A549 (cell line): ENCODE measurements at regions not wholly inside any gene's neighbourhood (a gene's known extent, or its start where the extent isn't known, plus 50 kb on each side); places are given as distances from the start of the nearest gene placed in this dataset.

ENCODE experiments used
- ATAC-seq, 2 experiments: fragments of 200-7000 bp in 1 of 2; fragments of >200 bp in 1 of 2; cut with Nextera tagmentation in 1 of 2; cut with Tn5 transposase in 1 of 2; 3 replicates each; pipeline versions ENCODE4 v1.8.0 to v1.9.1; 2018 to 2020; ENCODE audit warnings: mild to moderate bottlenecking in 1 of 2, moderate library complexity in 1 of 2
- CTCF ChIA-PET: fragments of 300-600 bp; sonication (Branson Sonifier 250); formaldehyde crosslinking; extraction: SDS; loops from one replicate; lab custom pipeline; 2021; ENCODE audit warnings: antibody characterized with exemption, inconsistent platforms; lab: Yijun Ruan, JAX
- POLR2A ChIA-PET: fragments of 350-600 bp; formaldehyde crosslinking; extraction: SDS; loops from one replicate; lab custom pipeline; 2021; ENCODE audit warnings: antibody characterized with exemption, inconsistent platforms; lab: Yijun Ruan, JAX
- DNase-seq, 2 experiments: peaks; one replicate each; pipeline versions ENCODE4 v3.0.0 to v3.0.0-alpha.2; 2011 to 2016; ENCODE audit warnings: low read depth in 1 of 2, low spot score in 1 of 2
- FAIRE-seq: peaks from 2 replicates; lab custom pipeline; 2011; peaks lifted over from hg19 to GRCh38; lab: Jason Lieb, UNC
- H3K27ac ChIP-seq, 2 experiments: fragments of >200 bp; sonication (Bioruptor Twin); formaldehyde crosslinking; 3 replicates each; pipeline ENCODE4 v1.5.1; 2016 to 2017
- H3K4me1 ChIP-seq: fragments of >200 bp; sonication (Bioruptor Twin); formaldehyde crosslinking; 3 replicates; pipeline ENCODE4 v1.6.1; 2016
- H3K4me2 ChIP-seq: fragments of >200 bp; sonication (Bioruptor Twin); formaldehyde crosslinking; 3 replicates; pipeline ENCODE4 v1.6.1; 2016
- H3K4me3 ChIP-seq: fragments of >200 bp; sonication (Bioruptor Twin); formaldehyde crosslinking; 3 replicates; pipeline ENCODE4 v1.5.1; 2016
- H3K9me3 ChIP-seq: fragments of >200 bp; sonication (Bioruptor Twin); formaldehyde crosslinking; 3 replicates; pipeline ENCODE4 v1.6.1; 2016
- ATOH8 ChIP-seq: fragments of 250-450 bp; sonication (Bioruptor Pico); IDR thresholded peaks from 2 replicates; pipeline ENCODE4 v1.5.0; 2020; ENCODE audit warnings: low read depth, mild to moderate bottlenecking, moderate library complexity
- CHD2 ChIP-seq: fragments of 150-350 bp; IDR thresholded peaks from 2 replicates; pipeline ENCODE4 v1.6.1; 2014; ENCODE audit warnings: low read length; ENCODE audit not compliant: partially characterized antibody
- EHF ChIP-seq: fragments of 250-450 bp; sonication (Bioruptor Pico); IDR thresholded peaks from 2 replicates; pipeline ENCODE4 v1.5.0; 2020; ENCODE audit warnings: mild to moderate bottlenecking
- EP300 ChIP-seq, 2 experiments: fragments of >200 bp; sonication (Bioruptor Twin); formaldehyde crosslinking; IDR thresholded peaks; 2 replicates in 1 of 2; 3 replicates in 1 of 2; pipeline ENCODE4 v1.6.1; 2016 to 2017
- FOSL2 ChIP-seq, 2 experiments: fragments of 450-650 bp in 1 of 2; fragments of >200 bp in 1 of 2; sonication (Bioruptor Twin) in 1 of 2; formaldehyde crosslinking; IDR thresholded peaks; 2 replicates each; pipeline versions ENCODE4 v1.5.0 to v1.6.1; 2016 to 2020; ENCODE audit warnings: mild to moderate bottlenecking in 1 of 2, moderate library complexity in 1 of 2
- HES2 ChIP-seq: fragments of >200 bp; sonication (Bioruptor Twin); formaldehyde crosslinking; IDR thresholded peaks from 2 replicates; pipeline ENCODE4 v1.6.1; 2016
- JUN ChIP-seq, 2 experiments: fragments of >200 bp; sonication (Bioruptor Twin); formaldehyde crosslinking; IDR thresholded peaks; 2 replicates in 1 of 2; 3 replicates in 1 of 2; pipeline ENCODE4 v1.6.1; 2016 to 2017
- JUNB ChIP-seq: fragments of >200 bp; sonication (Bioruptor Twin); formaldehyde crosslinking; IDR thresholded peaks from 2 replicates; pipeline ENCODE4 v1.6.1; 2016
- MYC ChIP-seq: IDR thresholded peaks from 2 replicates; pipeline ENCODE4 v1.6.1; 2012; ENCODE audit warnings: mild to moderate bottlenecking, inconsistent platforms, low read length, improper control_type of control experiment, borderline replicate concordance
- NPAS2 ChIP-seq: fragments of 250-450 bp; sonication (Bioruptor Pico); IDR thresholded peaks from 2 replicates; pipeline ENCODE4 v1.8.0; 2022; ENCODE audit warnings: mild to moderate bottlenecking, moderate library complexity, borderline replicate concordance
- NR3C1 ChIP-seq: fragments of >200 bp; sonication (Bioruptor Twin); formaldehyde crosslinking; IDR thresholded peaks from 3 replicates; pipeline ENCODE4 v1.6.1; 2017
- RARB ChIP-seq: fragments of 250-450 bp; sonication (Bioruptor Pico); IDR thresholded peaks from 2 replicates; pipeline ENCODE4 v1.8.0; 2021; ENCODE audit warnings: mild to moderate bottlenecking, moderate library complexity
- RCOR1 ChIP-seq: fragments of 150-350 bp; IDR thresholded peaks from 2 replicates; pipeline ENCODE4 v1.6.1; 2014; ENCODE audit warnings: antibody characterized with exemption, low read length, low read depth
- REST ChIP-seq: fragments of 200-600 bp; sonication (generic); IDR thresholded peaks from 2 replicates; pipeline ENCODE4 v1.6.1; 2016; ENCODE audit warnings: antibody characterized with exemption, mild to moderate bottlenecking, moderate library complexity
- SMC3 ChIP-seq: fragments of >200 bp; sonication (Bioruptor Twin); formaldehyde crosslinking; IDR thresholded peaks from 3 replicates; pipeline ENCODE4 v1.6.1; 2018; ENCODE audit warnings: inconsistent platforms
- SREBF2 ChIP-seq: fragments of 450-650 bp; IDR thresholded peaks from 2 replicates; pipeline ENCODE4 v1.6.1; 2014; ENCODE audit warnings: mild to moderate bottlenecking, moderate library complexity
- ZC3H11A ChIP-seq: fragments of 450-650 bp; IDR thresholded peaks from 2 replicates; pipeline ENCODE4 v1.6.1; 2014; ENCODE audit warnings: antibody characterized with exemption, mild to moderate bottlenecking
- ZSCAN20 ChIP-seq: fragments of 250-450 bp; sonication (Bioruptor Pico); IDR thresholded peaks from 2 replicates; pipeline ENCODE4 v1.8.0; 2022; ENCODE audit warnings: mild to moderate bottlenecking, moderate library complexity
- WGBS: methylation state at CpG from one replicate; pipeline ENCODE4 v1.1.6; 2017; ENCODE audit errors: missing lambda C conversion rate; 5-methylcytosine and 5-hydroxymethylcytosine counted together
- TF ChIP-seq, protein P1 (sequence below): IDR thresholded peaks from 2 replicates; pipeline ENCODE4 v1.6.1; 2012
- TF ChIP-seq, protein P2 (sequence below): fragments of 250-450 bp; sonication (Bioruptor Pico); IDR thresholded peaks from 2 replicates; pipeline ENCODE4 v1.5.0; 2021; ENCODE audit warnings: mild to moderate bottlenecking, moderate library complexity, borderline replicate concordance

DNA sequence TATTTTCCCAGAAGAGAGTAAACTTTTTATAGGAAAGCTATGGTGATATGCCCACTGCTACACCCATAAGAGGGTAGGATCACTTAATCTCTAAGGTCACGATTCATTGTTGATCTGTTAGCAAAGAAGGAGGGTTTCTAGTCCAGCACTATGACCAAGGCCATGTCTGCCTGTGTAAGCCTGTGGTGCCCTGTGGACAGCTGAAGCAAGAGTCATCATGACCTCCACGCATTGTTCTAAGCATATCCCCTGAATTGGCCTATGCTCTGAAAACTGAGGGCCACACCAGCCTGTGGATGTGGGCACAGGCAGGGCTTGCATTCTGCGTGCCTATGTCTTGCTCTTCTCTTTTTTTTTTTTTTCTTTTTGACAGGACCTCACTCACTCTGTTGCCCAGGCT is 89.8 kb upstream of the SMIM21 start (continued):
- TF ChIP-seq ZC3H11A (no peak), RCOR1 (no peak)

- no peak for DNase-seq
- H3K4me2 ChIP-seq: no peak overlapping the region
- no peak for FAIRE-seq
- H3K27ac ChIP-seq: no peak overlapping the region
- no peaks in the 10 kb centered on the region for H3K9me3 ChIP-seq
- TF ChIP-seq JUN (IDR thresholded peaks at IDR 0.05): no peak
- TF ChIP-seq, protein P1, sequence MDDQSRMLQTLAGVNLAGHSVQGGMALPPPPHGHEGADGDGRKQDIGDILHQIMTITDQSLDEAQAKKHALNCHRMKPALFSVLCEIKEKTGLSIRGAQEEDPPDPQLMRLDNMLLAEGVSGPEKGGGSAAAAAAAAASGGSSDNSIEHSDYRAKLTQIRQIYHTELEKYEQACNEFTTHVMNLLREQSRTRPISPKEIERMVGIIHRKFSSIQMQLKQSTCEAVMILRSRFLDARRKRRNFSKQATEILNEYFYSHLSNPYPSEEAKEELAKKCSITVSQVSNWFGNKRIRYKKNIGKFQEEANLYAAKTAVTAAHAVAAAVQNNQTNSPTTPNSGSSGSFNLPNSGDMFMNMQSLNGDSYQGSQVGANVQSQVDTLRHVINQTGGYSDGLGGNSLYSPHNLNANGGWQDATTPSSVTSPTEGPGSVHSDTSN: no peak
- no peak for TF ChIP-seq NPAS2 (CRISPR knock-in tag)
- TF ChIP-seq, protein P2, sequence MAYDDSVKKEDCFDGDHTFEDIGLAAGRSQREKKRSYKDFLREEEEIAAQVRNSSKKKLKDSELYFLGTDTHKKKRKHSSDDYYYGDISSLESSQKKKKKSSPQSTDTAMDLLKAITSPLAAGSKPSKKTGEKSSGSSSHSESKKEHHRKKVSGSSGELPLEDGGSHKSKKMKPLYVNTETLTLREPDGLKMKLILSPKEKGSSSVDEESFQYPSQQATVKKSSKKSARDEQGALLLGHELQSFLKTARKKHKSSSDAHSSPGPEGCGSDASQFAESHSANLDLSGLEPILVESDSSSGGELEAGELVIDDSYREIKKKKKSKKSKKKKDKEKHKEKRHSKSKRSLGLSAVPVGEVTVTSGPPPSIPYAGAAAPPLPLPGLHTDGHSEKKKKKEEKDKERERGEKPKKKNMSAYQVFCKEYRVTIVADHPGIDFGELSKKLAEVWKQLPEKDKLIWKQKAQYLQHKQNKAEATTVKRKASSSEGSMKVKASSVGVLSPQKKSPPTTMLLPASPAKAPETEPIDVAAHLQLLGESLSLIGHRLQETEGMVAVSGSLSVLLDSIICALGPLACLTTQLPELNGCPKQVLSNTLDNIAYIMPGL (CRISPR knock-in tag): no peak
- no peak for TF ChIP-seq RARB (CRISPR knock-in tag)
- no peak for TF ChIP-seq ZSCAN20 (CRISPR knock-in tag)
- TF ChIP-seq SMC3: no peak
- TF ChIP-seq, all 56 proteins: peak for 0
- H3K4me1 ChIP-seq: no peaks in the 10 kb centered on the region
- ChIA-PET CTCF (interaction anchor here (0.6 kb wide), 1 partner anchor 838 kb away, joined by 3 read pairs; no protein-coding TSS in a partner anchor), POLR2A (no interaction called here)
- no peak for ATAC-seq
- WGBS: 78% methylated on average over 5 of the region's 5 CpGs
- no peak overlapping the region for H3K4me3 ChIP-seq
Measured at GRCh38 chr18:75507636-75508035, 80.1 kb upstream of the SMIM21 start.

GRCh38 chr18:75506913-75507312 is 79.4 kb upstream of the SMIM21 start:
- Histone ChIP-seq H3K9me3 (no peaks in the 10 kb centered on the region), H3K27ac (no peak overlapping the region)
- TF ChIP-seq JUNB (no peak), ATOH8 (CRISPR knock-in tag) (no peak), HES2 (no peak), EP300 (IDR thresholded peaks at IDR 0.05) (no peak), NR3C1 (no peak), ZSCAN20 (CRISPR knock-in tag) (no peak), JUN (IDR thresholded peaks at IDR 0.05) (no peak), SMC3 (no peak), NPAS2 (CRISPR knock-in tag) (no peak), REST (no peak), CHD2 (no peak), FOSL2 (IDR thresholded peaks at IDR 0.05) (no peak), FOSL2 (CRISPR knock-in tag; IDR thresholded peaks at IDR 0.05) (no peak), MYC (no peak), SREBF2 (no peak), EHF (CRISPR knock-in tag) (no peak)
- TF ChIP-seq, all 56 proteins: peak for 0
- 77% methylated on average over 7 of the region's 7 CpGs for WGBS
- DNase-seq (no peak), FAIRE-seq (no peak), ATAC-seq (no peak)
- Histone ChIP-seq H3K4me1 (no peaks in the 10 kb centered on the region), H3K4me3 (no peak overlapping the region), H3K4me2 (no peak overlapping the region)
- POLR2A ChIA-PET: no interaction called here
- CTCF ChIA-PET: interaction anchor here (0.6 kb wide), 1 partner anchor 839 kb away, joined by 3 read pairs; no protein-coding TSS in a partner anchor
